ENCODE measurements at regions not wholly inside any gene's neighbourhood (a gene's known extent, or its start where the extent isn't known, plus 50 kb on each side); places are given as distances from the start of the nearest gene placed in this dataset.

- H3K27me3 ChIP-seq, result no peaks in the 10 kb centered on the region
- no peak overlapping the region for H3K27ac ChIP-seq
- no peak overlapping the region for H3K4me3 ChIP-seq
- DNase-seq (ENCODE audit: low spot score in 2 of 2), result no peak
- no peaks in the 10 kb centered on the region for H3K4me1 ChIP-seq
- intact Hi-C loops (cut with DNase I), result no loop called here
- no peak for TF ChIP-seq CTCF (IDR thresholded peaks at IDR 0.05)
- H3K36me3 ChIP-seq, result no peaks in the 10 kb centered on the region
- no peaks in the 10 kb centered on the region for H3K9me3 ChIP-seq
These were observed 340.7 kb upstream of the HTR2A start for GRCh38 chr13:47237571-47237970.

GRCh38 chr13:47233734-47234133 lies 336.9 kb upstream of the HTR2A start:
- no peak for TF ChIP-seq CTCF (IDR thresholded peaks at IDR 0.05)
- Histone ChIP-seq H3K27ac (no peak overlapping the region), H3K27me3 (no peaks in the 10 kb centered on the region), H3K4me1 (no peaks in the 10 kb centered on the region), H3K9me3 (peaks cover 0 to 4% of the 10 kb centered on the region in 2 donors), H3K36me3 (no peaks in the 10 kb centered on the region), H3K4me3 (no peak overlapping the region)
- intact Hi-C loops (cut with DNase I), result no loop called here
- no peak for DNase-seq (ENCODE audit: low spot score in 2 of 2)

DNA sequence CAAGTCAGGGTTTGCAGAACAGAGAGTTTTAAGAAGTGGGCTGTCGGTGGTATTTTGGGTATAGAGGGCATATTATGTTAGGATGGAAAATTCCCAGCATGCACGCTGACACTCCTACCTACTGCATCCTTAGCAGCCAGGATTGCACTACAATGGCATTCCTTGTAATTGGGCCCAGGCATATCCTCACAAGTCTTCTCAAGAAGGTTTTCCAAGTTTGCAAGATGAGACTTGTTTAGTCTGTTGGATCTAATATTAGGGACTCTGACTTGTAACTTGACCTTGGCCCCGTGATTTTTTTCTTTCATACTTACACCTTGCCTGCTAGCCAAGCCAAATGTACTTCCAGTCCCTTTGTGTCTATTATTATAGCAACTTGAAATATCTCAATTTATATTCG lies 335.7 kb upstream of the HTR2A start:
- Histone ChIP-seq H3K27ac (no peak overlapping the region), H3K36me3 (no peaks in the 10 kb centered on the region), H3K27me3 (no peaks in the 10 kb centered on the region), H3K4me3 (no peak overlapping the region), H3K9me3 (peaks cover 0 to 4% of the 10 kb centered on the region in 2 donors), H3K4me1 (no peaks in the 10 kb centered on the region)
- intact Hi-C loops (cut with DNase I), result no loop called here
- DNase-seq (ENCODE audit: low spot score in 2 of 2), result no peak
- no peak for TF ChIP-seq CTCF (IDR thresholded peaks at IDR 0.05)

DNA sequence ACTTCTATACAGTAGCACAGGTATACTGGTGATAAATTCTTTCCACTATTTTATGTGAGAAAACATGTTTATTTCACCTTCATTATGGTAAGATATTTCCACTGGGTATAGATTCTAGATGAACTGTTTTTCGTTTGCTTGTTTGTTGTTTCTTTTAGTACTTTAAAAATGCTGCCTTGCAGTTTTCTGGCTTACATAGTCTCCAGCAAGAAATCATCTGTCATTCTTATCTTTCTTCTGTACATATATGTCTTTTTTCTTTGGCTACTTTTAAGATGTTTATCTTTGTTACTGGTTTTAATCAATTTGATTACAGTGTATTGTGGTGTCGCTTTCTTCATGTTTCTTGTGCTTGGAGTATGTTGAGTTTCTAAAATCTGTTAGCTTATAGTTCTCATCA lies 333.3 kb upstream of the HTR2A start:
- Histone ChIP-seq H3K27me3 (no peaks in the 10 kb centered on the region), H3K4me1 (no peaks in the 10 kb centered on the region), H3K4me3 (no peak overlapping the region), H3K27ac (no peak overlapping the region), H3K9me3 (peaks cover 0 to 4% of the 10 kb centered on the region in 2 donors), H3K36me3 (no peaks in the 10 kb centered on the region)
- no peak for DNase-seq (ENCODE audit: low spot score in 2 of 2)
- intact Hi-C loops (cut with DNase I), result no loop called here
- no peak for TF ChIP-seq CTCF (IDR thresholded peaks at IDR 0.05)

- Histone ChIP-seq H3K27me3 (no peaks in the 10 kb centered on the region), H3K4me1 (no peaks in the 10 kb centered on the region), H3K27ac (no peak overlapping the region), H3K9me3 (peaks cover 0 to 4% of the 10 kb centered on the region in 2 donors), H3K36me3 (no peaks in the 10 kb centered on the region), H3K4me3 (no peak overlapping the region)
- intact Hi-C loops (cut with DNase I), result no loop called here
- no peak for TF ChIP-seq CTCF (IDR thresholded peaks at IDR 0.05)
- DNase-seq (ENCODE audit: low spot score in 2 of 2), result no peak
These were observed 329.7 kb upstream of the HTR2A start for GRCh38 chr13:47226516-47226915.

DNA sequence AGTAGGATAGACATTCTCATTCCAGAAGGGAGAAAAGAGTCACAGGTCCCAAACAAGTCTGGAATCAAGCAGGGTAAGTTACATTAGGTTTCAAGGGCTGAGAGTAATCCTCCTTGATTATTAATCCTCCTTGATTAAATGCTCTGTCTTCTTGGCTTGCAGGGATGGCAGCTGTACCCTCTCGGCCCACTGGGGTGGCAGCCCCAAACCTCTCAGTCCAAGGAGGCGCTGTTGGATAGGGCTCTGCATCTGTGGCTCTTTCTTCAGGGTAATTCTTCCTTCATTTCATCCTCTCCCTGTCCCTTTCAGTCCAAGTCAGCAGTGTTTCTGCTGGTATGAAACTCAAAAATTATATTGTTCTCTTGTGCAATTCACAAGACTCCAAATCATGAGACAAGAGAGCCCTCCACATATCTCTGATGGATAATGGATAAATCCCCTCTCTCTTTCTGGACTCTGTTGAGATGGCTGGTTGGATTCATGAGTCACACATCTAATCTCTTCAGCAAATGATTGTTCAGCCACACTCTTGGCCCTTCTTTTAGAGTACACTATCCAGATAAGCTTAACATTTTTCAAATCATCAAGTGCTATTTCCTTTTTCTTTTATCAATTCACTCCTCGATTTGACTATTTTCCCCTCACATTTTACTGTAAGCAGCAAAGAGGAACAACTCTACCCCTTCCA lies 323.7 kb upstream of the HTR2A start:
- Histone ChIP-seq H3K4me1 (no peaks in the 10 kb centered on the region), H3K36me3 (no peaks in the 10 kb centered on the region), H3K9me3 (no peaks in the 10 kb centered on the region), H3K27ac (no peak overlapping the region), H3K4me3 (no peak overlapping the region), H3K27me3 (no peaks in the 10 kb centered on the region)
- DNase-seq (ENCODE audit: low spot score in 2 of 2), result no peak
- TF ChIP-seq CTCF (IDR thresholded peaks at IDR 0.05), result no peak
- intact Hi-C loops (cut with DNase I), result no loop called here
